Effector memory CD8-positive, alpha-beta T cell (primary cell): ENCODE measurements at regions not wholly inside any gene's neighbourhood (a gene's known extent, or its start where the extent isn't known, plus 50 kb on each side); places are given as distances from the start of the nearest gene placed in this dataset.

ENCODE experiments used
- ATAC-seq: fragments of 150-1000 bp; cut with Tn5 transposase; replicated peaks from 2 replicates; pipeline ENCODE4 v1.10.0; 2021; ENCODE audit warnings: mild to moderate bottlenecking, moderate library complexity
- DNase-seq, 3 experiments: peaks; one replicate each; pipeline ENCODE4 v3.0.0; 2021
- H3K27ac Mint-ChIP-seq, 2 donors: one replicate each; pipeline ENCODE4 v1.8.0; 2022; ENCODE audit warnings: mild to moderate bottlenecking in 2 of 2, mixed read lengths in 2 of 2, moderate library complexity in 2 of 2
- H3K27me3 Mint-ChIP-seq, 2 donors: one replicate each; pipeline ENCODE4 v1.8.0; 2022; ENCODE audit warnings: mixed read lengths in 2 of 2
- H3K36me3 Mint-ChIP-seq: one replicate; pipeline ENCODE4 v1.8.0; 2022; ENCODE audit warnings: mild to moderate bottlenecking, moderate library complexity, mixed read lengths; ENCODE audit not compliant: insufficient read depth
- H3K4me1 Mint-ChIP-seq, 2 donors: one replicate each; pipeline ENCODE4 v1.8.0; 2022; ENCODE audit warnings: low read depth in 2 of 2, mixed read lengths in 2 of 2
- H3K4me3 Mint-ChIP-seq, 2 donors: one replicate each; pipeline ENCODE4 v1.8.0; 2022; ENCODE audit warnings: mild to moderate bottlenecking in 2 of 2, mixed read lengths in 2 of 2, moderate library complexity in 2 of 2
- H3K9me3 Mint-ChIP-seq, 2 donors: one replicate each; pipeline ENCODE4 v1.8.0; 2022; ENCODE audit warnings: mixed read lengths in 2 of 2

- Mint-ChIP-seq H3K9me3 (peaks cover 9 to 19% of the 10 kb centered on the region in 2 donors), H3K4me1 (no peaks in the 10 kb centered on the region), H3K27me3 (no peaks in the 10 kb centered on the region), H3K36me3 (no peaks in the 10 kb centered on the region), H3K4me3 (no peak overlapping the region), H3K27ac (no peak overlapping the region)
- ATAC-seq (no peak), DNase-seq (no peak)
These were observed 596.9 kb upstream of the CDH6 start for GRCh38 chr5:30596495-30597064.

GRCh38 chr5:30594331-30594730 is 599.2 kb upstream of the CDH6 start:
- Mint-ChIP-seq H3K27me3 (no peaks in the 10 kb centered on the region), H3K27ac (no peak overlapping the region), H3K4me3 (no peak overlapping the region), H3K9me3 (peaks cover 9 to 19% of the 10 kb centered on the region in 2 donors), H3K36me3 (no peaks in the 10 kb centered on the region), H3K4me1 (no peaks in the 10 kb centered on the region)
- no peak for DNase-seq
- no peak for ATAC-seq

- Mint-ChIP-seq H3K27me3 (no peaks in the 10 kb centered on the region), H3K27ac (no peak overlapping the region), H3K9me3 (peaks cover 3 to 11% of the 10 kb centered on the region in 2 donors), H3K36me3 (no peaks in the 10 kb centered on the region), H3K4me1 (no peaks in the 10 kb centered on the region), H3K4me3 (no peak overlapping the region)
- DNase-seq (no peak), ATAC-seq (no peak)
These were observed 600.7 kb upstream of the CDH6 start for GRCh38 chr5:30592833-30593232.

- Mint-ChIP-seq H3K27ac (no peak overlapping the region), H3K4me1 (no peaks in the 10 kb centered on the region), H3K9me3 (peaks cover 0 to 2% of the 10 kb centered on the region in 2 donors), H3K36me3 (no peaks in the 10 kb centered on the region), H3K4me3 (no peak overlapping the region), H3K27me3 (no peaks in the 10 kb centered on the region)
- no peak for ATAC-seq
- no peak for DNase-seq
These were observed 612.1 kb upstream of the CDH6 start for GRCh38 chr5:30581198-30581935.

GRCh38 chr5:30574761-30575160 is 618.7 kb upstream of the CDH6 start:
- no peak overlapping the region for H3K4me3 Mint-ChIP-seq
- H3K27ac Mint-ChIP-seq: no peak overlapping the region
- peaks cover 3 to 17% of the 10 kb centered on the region in 2 donors for H3K9me3 Mint-ChIP-seq
- H3K4me1 Mint-ChIP-seq: no peaks in the 10 kb centered on the region
- no peaks in the 10 kb centered on the region for H3K27me3 Mint-ChIP-seq
- ATAC-seq (no peak), DNase-seq (no peak)
- H3K36me3 Mint-ChIP-seq: no peaks in the 10 kb centered on the region

- no peak overlapping the region for H3K27ac Mint-ChIP-seq
These were observed 621.2 kb upstream of the CDH6 start for GRCh38 chr5:30572279-30572678.

GRCh38 chr5:30561771-30562170 is 631.7 kb upstream of the CDH6 start:
- Mint-ChIP-seq H3K27me3 (no peaks in the 10 kb centered on the region), H3K36me3 (no peaks in the 10 kb centered on the region), H3K4me3 (no peak overlapping the region), H3K27ac (no peak overlapping the region), H3K4me1 (no peaks in the 10 kb centered on the region), H3K9me3 (peaks cover 9 to 11% of the 10 kb centered on the region in 2 donors)
- ATAC-seq: no peak
- DNase-seq: no peak

More at GRCh38 chr5:30572279-30572678, 621.2 kb upstream of the CDH6 start:
- Mint-ChIP-seq H3K4me3 (no peak overlapping the region), H3K36me3 (no peaks in the 10 kb centered on the region), H3K9me3 (peaks cover 3 to 22% of the 10 kb centered on the region in 2 donors), H3K4me1 (no peaks in the 10 kb centered on the region), H3K27me3 (no peaks in the 10 kb centered on the region)
- ATAC-seq (no peak), DNase-seq (no peak)

- Mint-ChIP-seq H3K9me3 (peaks cover 1 to 4% of the 10 kb centered on the region in 2 donors), H3K4me3 (no peak overlapping the region), H3K36me3 (no peaks in the 10 kb centered on the region), H3K4me1 (no peaks in the 10 kb centered on the region), H3K27ac (no peak overlapping the region), H3K27me3 (no peaks in the 10 kb centered on the region)
- ATAC-seq: no peak
- no peak for DNase-seq
These were observed 641.9 kb upstream of the CDH6 start for GRCh38 chr5:30551618-30552017.

GRCh38 chr5:30548580-30549305 is 644.7 kb upstream of the CDH6 start:
- no peak overlapping the region for H3K27ac Mint-ChIP-seq
- H3K4me1 Mint-ChIP-seq: no peaks in the 10 kb centered on the region

GRCh38 chr5:30540150-30540549 is 653.3 kb upstream of the CDH6 start:
- no peak overlapping the region for H3K27ac Mint-ChIP-seq
- H3K27me3 Mint-ChIP-seq: no peaks in the 10 kb centered on the region
- H3K4me1 Mint-ChIP-seq: no peaks in the 10 kb centered on the region
- H3K9me3 Mint-ChIP-seq: peaks cover 10 to 32% of the 10 kb centered on the region in 2 donors
- no peaks in the 10 kb centered on the region for H3K36me3 Mint-ChIP-seq
- ATAC-seq: no peak
- DNase-seq: no peak
- H3K4me3 Mint-ChIP-seq: no peak overlapping the region

More at GRCh38 chr5:30548580-30549305, 644.7 kb upstream of the CDH6 start:
- ATAC-seq (no peak), DNase-seq (no peak)
- no peak overlapping the region for H3K4me3 Mint-ChIP-seq
- peaks cover 5 to 11% of the 10 kb centered on the region in 2 donors for H3K9me3 Mint-ChIP-seq
- no peaks in the 10 kb centered on the region for H3K36me3 Mint-ChIP-seq
- H3K27me3 Mint-ChIP-seq: no peaks in the 10 kb centered on the region

GRCh38 chr5:30539004-30539634 is 654.4 kb upstream of the CDH6 start:
- no peak for DNase-seq
- Mint-ChIP-seq H3K4me1 (no peaks in the 10 kb centered on the region), H3K27ac (no peak overlapping the region), H3K4me3 (no peak overlapping the region), H3K36me3 (no peaks in the 10 kb centered on the region), H3K9me3 (peaks cover 8 to 36% of the 10 kb centered on the region in 2 donors), H3K27me3 (no peaks in the 10 kb centered on the region)
- ATAC-seq: no peak

GRCh38 chr5:30525353-30525752 is 668.1 kb upstream of the CDH6 start:
- H3K27me3 Mint-ChIP-seq: no peaks in the 10 kb centered on the region
- H3K4me3 Mint-ChIP-seq: no peak overlapping the region
- DNase-seq (no peak), ATAC-seq (no peak)
- H3K4me1 Mint-ChIP-seq: no peaks in the 10 kb centered on the region
- no peaks in the 10 kb centered on the region for H3K36me3 Mint-ChIP-seq
- peaks cover 0 to 8% of the 10 kb centered on the region in 2 donors for H3K9me3 Mint-ChIP-seq
- no peak overlapping the region for H3K27ac Mint-ChIP-seq

GRCh38 chr5:30524428-30524827 is 669.1 kb upstream of the CDH6 start:
- no peak overlapping the region for H3K27ac Mint-ChIP-seq
- H3K9me3 Mint-ChIP-seq: peaks cover 0 to 8% of the 10 kb centered on the region in 2 donors
- no peaks in the 10 kb centered on the region for H3K36me3 Mint-ChIP-seq
- DNase-seq (no peak), ATAC-seq (no peak)
- H3K27me3 Mint-ChIP-seq: no peaks in the 10 kb centered on the region
- H3K4me3 Mint-ChIP-seq: no peak overlapping the region
- no peaks in the 10 kb centered on the region for H3K4me1 Mint-ChIP-seq
